Left lobe of liver (tissue), 2 donors: ENCODE measurements at regions not wholly inside any gene's neighbourhood (a gene's known extent, or its start where the extent isn't known, plus 50 kb on each side); places are given as distances from the start of the nearest gene placed in this dataset.
"Not testable (repeated sequence)": the region's sequence is repeated elsewhere in the genome, so short reads cannot be mapped to it uniquely, and the experiment has no call there.

Experiments
- ATAC-seq: fragments of 200-7000 bp; cut with Tn5 transposase; one replicate; pipeline ENCODE4 v1.9.1; 2020; ENCODE audit warnings: mild to moderate bottlenecking, moderate library complexity
- DNase-seq: peaks from one replicate; pipeline ENCODE4 v3.0.0-alpha.2; 2020; ENCODE audit warnings: low spot score
- donor health status: DM: no; HTN: no; CAD: no; lungs with moderate emphysema.
- donor health status: DM: no; HTN: yes; CAD: no.

DNA sequence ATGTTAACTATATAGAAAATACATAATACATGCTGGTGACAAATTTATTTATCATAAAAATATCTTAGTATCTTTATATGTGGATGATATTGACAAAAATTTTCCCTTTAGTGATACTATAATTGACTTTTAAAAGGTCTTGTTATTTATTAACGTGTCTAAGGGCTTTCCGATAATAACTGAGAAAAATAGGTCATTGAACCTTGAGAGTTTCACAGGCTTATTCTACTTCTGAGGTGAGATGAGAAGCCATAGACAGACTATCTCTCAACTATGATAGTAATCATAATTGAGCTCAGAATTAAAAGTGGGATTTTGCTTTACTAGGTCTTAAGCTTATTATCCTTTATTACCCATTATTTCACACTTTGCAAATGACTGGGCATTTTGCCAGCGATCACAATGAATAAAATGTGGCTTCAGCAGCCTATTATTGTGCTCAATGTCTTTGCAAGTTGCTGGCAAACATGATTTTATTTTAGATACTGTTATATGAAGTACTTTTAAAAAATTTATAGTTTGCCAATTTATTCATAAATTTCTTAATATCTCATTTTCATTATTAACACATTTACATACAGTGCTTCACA is 574.5 kb downstream of the ZWINT start:
- ATAC-seq (peak; percentile 43), DNase-seq (no peak)

- DNase-seq, result no peak
- ATAC-seq, result no peak
Measured at GRCh38 chr10:55782181-55782580, 578.9 kb downstream of the ZWINT start.

- ATAC-seq, result no peak
Measured at GRCh38 chr10:55766212-55766611, 594.8 kb downstream of the ZWINT start.

DNA sequence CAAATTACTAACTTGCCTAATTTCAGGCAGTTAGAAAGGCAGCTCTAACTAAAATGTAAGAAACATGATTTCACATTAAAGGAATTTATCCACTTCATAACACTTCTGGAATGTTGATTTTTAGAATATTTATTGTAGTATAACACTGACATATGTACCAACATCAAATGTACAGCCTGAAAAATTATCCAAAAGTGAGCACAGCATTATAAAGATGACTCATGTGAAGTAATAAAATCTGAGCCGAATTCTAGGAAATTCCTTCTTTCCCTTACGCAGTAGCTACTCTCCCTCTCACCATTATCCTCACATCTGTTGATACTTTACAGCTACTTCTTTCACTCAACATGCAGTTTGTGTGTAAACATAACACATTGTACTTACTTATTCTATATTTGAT is 610.6 kb downstream of the ZWINT start:
- ATAC-seq (no peak), DNase-seq (no peak)

More at GRCh38 chr10:55766212-55766611, 594.8 kb downstream of the ZWINT start:
- DNase-seq, result no peak

- peak; percentile 65 for ATAC-seq
Measured at GRCh38 chr10:55747244-55747643, 613.8 kb downstream of the ZWINT start.

GRCh38 chr10:55746002-55746401 is 615.1 kb downstream of the ZWINT start:
- DNase-seq (no peak), ATAC-seq (peak; percentile 63)

More at GRCh38 chr10:55747244-55747643, 613.8 kb downstream of the ZWINT start:
- DNase-seq, result no peak

DNA sequence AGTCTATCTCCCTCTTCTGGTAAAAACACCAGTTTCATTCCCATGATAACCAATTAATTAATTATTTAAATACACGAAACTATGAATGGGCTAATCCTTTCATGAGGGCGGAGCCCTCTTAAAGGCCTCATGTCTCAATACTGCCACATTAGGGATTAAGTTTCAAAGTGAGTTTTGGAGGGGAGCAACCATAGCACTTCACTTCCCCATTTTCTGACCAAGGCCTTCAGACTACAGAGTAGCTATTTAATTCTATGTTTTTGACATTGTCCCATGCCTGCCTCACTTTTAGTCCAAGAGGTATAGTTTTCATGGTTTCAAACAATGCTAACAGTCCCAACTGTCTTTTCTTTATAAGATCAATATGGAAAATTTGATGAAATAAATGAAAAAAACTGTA is 618.6 kb downstream of the ZWINT start:
- DNase-seq (no peak), ATAC-seq (no peak)

GRCh38 chr10:55740767-55741166 is 620.3 kb downstream of the ZWINT start:
- ATAC-seq, result peak; percentile 91

GRCh38 chr10:55740110-55740509 is 620.9 kb downstream of the ZWINT start:
- ATAC-seq, result peak; percentile 49
- no peak for DNase-seq

More at GRCh38 chr10:55740767-55741166, 620.3 kb downstream of the ZWINT start:
- not testable (repeated sequence) for DNase-seq

DNA sequence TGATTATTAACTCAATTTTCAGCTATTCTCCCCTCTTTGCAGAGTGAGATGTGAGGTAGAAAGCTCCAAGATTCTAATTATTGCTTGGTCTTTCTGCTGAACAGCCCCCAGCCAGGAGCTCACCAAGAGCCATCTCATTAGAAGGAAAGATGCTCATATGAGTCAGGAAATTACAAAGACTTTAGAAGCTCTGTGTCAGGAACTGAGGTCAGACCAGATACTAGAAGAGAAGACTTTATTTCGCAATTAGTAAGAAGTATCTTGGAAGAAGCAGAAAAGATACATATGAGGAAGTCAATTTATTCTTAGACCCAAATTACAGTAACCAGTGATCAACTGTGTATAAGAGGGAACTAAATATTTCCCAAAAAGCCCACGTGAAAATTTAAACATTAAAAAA is 626.9 kb downstream of the ZWINT start:
- no peak for DNase-seq
- no peak for ATAC-seq

- DNase-seq (no peak), ATAC-seq (no peak)
Measured at GRCh38 chr10:55704950-55705349, 656.1 kb downstream of the ZWINT start.

DNA sequence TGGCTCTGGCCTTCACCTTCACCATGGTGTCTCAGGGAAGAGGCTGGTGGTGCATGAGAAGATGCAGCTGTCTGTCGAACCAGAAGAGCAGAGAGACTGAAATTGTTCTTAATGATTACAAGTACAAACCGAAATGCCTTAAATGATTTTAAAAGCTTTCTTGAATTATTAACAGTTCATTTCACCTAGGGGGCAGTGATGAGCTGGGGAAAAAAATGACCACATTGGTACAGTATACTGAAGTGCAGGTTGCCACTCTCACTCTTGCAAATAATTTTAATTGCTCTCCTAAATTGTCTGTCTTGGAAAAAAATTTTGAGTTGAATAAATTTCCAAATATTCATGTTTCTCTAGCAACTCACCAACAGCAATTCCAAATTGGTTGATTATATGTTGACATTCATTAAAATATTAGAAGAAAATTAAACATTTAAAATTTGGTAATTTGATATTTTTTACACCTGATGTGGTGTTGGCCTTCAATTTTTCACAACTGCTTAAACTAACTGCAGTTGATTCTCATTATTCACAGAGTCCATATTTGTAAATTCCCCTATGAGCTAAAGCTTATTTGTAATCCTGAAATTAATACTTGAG is 692.6 kb downstream of the ZWINT start:
- no peak for DNase-seq
- ATAC-seq, result peak; percentile 72

DNA sequence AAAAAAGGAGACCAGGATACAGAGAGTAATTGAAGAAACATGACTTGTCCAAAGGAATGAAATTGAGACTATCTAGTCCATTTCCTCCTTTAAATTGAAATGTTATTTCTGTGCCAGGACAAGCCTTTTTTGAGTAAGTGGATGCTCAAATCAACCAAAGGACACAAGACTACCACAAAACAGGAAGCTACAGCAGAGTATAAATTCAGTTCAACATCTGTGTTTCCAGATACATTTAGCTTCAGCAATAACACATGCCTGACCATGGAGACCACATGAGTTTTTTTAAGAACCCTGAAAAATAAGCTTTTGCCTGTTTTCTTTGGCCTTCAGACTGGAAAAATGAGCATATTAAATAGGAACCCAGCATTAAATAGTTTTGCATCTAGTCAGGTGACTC is 707.5 kb downstream of the ZWINT start:
- DNase-seq (no peak), ATAC-seq (no peak)

GRCh38 chr10:55641601-55642000 is 719.5 kb downstream of the ZWINT start:
- ATAC-seq (no peak), DNase-seq (no peak)

DNA sequence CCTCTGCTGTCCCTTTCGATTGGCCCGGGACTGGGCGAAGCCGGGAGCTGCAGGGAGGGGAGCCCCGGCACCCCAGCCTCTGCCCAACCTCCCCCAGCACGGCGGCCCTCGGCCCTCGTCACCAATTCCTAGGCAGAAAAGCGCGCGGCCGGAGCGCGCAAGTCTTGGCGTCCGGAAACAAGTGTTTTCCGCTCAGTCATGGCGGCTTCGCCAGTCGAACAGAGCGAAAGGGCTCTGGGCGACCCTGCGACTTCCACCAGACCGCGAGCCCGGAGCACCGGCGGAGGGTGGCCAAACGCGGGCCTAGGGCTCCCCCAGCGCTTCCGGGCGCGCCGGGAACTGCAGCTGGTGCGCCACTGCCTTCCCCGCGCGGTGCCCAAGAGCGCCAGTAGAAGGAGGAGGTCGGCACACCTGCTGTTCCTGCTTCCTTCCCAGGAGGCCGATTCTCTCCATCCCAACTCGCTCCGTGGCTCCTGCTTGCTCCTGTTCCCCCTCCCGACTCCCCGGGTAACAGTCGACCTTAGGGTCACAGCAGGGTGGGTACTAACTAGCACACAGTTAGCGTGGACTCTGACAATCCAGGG is 729.9 kb downstream of the ZWINT start:
- DNase-seq (peak; percentile 55), ATAC-seq (peak; percentile 96)

- ATAC-seq, result no peak
- no peak for DNase-seq
Measured at GRCh38 chr10:55630491-55631056, 730.5 kb downstream of the ZWINT start.

GRCh38 chr10:55629793-55630490 is 731.1 kb downstream of the ZWINT start:
- ATAC-seq (peak; percentile 66), DNase-seq (no peak)

DNA sequence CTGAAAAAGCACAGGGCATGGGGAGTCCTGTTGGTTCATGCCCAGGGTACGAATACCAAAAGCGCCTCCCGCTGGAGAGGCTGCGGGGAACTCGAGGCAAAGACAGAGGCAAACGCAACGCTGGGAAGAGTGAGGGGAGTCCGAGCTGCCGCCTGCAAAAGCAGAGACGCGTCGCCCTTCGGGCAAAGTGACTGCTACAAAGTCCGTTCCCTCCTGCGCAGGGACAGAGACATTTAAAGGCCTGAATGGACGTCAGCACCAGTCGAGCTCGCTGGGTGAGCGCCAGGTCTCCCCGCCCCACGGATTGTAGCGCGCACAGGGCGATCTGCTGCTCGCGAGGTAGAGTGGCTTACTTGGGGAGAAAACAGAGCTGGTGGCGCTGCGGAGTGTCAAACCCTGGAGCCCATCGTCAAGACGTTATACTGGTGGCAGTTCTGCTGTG is 732.8 kb downstream of the ZWINT start:
- ATAC-seq (peak; percentile 27), DNase-seq (no peak)

DNA sequence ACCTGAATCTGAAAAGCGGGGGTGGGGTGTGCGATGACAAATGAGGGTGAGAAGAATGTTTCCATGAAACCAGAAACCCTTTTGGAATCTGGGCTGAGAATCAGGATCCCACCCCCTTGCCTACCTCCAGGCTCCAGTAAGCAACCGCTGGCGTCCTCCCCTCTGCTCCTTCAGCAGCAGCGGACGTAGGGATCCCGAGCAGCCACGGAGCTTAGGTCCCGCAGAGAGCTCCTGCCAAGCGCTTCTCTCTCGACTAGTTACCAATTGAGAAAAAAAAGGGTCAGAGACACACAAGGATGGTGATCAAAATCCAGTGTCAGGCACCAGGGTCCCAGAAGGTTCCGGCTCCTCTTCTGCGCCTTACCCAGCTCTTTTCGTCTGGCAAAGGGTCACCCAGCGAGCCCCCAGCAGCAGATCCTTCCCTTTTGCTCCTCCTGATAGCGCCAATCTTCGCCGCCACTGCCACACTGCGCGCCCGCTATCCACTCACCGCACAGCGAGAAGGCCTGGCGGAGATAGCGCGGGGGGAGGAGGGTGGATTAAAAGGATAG is 733.5 kb downstream of the ZWINT start:
- DNase-seq (no peak), ATAC-seq (no peak)

DNA sequence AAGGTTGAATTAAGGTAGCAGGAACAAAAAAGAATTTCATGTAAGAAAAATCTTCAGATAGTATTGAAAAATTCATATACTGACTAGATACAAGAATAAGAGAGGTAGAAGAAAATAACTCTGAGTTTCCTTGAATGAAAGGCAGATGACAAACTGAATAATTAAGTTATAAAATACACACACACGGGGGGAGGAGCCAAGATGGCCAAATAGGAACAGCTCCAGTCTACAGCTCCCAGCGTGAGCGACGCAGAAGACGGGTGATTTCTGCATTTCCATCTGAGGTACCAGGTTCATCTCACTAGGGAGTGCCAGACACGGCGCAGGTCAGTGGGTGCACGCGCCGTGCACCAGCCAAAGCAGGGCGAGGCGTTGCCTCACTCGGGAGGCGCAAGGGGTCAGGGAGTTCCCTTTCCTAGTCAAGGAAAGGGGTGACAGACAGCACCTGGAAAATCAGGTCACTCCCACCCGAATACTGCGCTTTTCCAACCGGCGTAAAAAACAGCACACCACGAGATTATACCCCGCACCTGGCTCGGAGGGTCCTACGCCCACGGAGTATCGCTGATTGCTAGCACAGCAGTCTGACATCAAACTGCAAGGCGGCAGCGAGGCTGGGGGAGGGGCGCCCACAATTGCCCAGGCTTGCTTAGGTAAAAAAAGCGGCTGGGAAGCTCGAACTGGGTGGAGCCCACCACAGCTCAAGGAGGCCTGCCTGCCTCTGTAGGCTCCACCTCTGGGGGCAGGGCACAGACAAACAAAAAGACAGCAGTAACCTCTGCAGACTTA is 759.2 kb downstream of the ZWINT start:
- not testable (repeated sequence) for ATAC-seq, DNase-seq
